ENCODE measurements at regions not wholly inside any gene's neighbourhood (a gene's known extent, or its start where the extent isn't known, plus 50 kb on each side); places are given as distances from the start of the nearest gene placed in this dataset.

GRCh38 chr20:6651561-6651960 is 115.9 kb upstream of the BMP2 start:
- Histone ChIP-seq H3K4me1 (ENCODE audit: insufficient read depth, poor library complexity, severe bottlenecking) (peaks cover 32% of the 10 kb centered on the region), H3K36me3 (ENCODE audit: low read depth) (no peaks in the 10 kb centered on the region), H3K27me3 (ENCODE audit: insufficient read depth, poor library complexity, severe bottlenecking) (no peaks in the 10 kb centered on the region), H3K9me3 (ENCODE audit: severe bottlenecking) (no peaks in the 10 kb centered on the region), H3K27ac (ENCODE audit: poor library complexity, severe bottlenecking) (peak overlapping the region; percentile 29), H3K4me3 (ENCODE audit: severe bottlenecking) (no peak overlapping the region)
- no peak for ATAC-seq (ENCODE audit: low read depth)
- TF ChIP-seq, protein P1, sequence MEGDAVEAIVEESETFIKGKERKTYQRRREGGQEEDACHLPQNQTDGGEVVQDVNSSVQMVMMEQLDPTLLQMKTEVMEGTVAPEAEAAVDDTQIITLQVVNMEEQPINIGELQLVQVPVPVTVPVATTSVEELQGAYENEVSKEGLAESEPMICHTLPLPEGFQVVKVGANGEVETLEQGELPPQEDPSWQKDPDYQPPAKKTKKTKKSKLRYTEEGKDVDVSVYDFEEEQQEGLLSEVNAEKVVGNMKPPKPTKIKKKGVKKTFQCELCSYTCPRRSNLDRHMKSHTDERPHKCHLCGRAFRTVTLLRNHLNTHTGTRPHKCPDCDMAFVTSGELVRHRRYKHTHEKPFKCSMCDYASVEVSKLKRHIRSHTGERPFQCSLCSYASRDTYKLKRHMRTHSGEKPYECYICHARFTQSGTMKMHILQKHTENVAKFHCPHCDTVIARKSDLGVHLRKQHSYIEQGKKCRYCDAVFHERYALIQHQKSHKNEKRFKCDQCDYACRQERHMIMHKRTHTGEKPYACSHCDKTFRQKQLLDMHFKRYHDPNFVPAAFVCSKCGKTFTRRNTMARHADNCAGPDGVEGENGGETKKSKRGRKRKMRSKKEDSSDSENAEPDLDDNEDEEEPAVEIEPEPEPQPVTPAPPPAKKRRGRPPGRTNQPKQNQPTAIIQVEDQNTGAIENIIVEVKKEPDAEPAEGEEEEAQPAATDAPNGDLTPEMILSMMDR (IDR thresholded peaks at IDR 0.05; ENCODE audit: poor library complexity, severe bottlenecking) = no peak
- no peak for DNase-seq (ENCODE audit: low spot score)

DNA sequence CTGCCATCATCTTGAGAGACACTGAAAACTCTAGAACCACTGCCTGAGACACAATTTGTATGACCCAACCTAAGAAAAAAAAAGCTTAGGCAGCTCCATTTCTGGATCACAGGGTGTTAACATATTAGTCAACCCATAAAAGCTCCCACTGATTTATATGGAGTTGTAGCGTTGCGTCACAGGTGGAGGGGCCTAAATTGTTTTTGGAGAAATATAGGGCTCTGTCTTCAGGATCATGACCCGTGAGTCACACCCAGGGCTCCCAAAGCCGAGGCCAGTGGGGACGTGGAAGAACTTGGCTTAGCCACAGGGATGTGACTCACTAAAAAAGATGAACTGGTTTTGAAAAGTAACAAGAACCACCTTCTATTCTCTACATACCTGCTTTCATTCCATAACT is 116.5 kb upstream of the BMP2 start:
- H3K36me3 ChIP-seq (ENCODE audit: low read depth) = no peaks in the 10 kb centered on the region
- H3K4me3 ChIP-seq (ENCODE audit: severe bottlenecking) = no peak overlapping the region
- ATAC-seq (ENCODE audit: low read depth) (peak; percentile 87), DNase-seq (ENCODE audit: low spot score) (peak; percentile 94)
- no peaks in the 10 kb centered on the region for H3K9me3 ChIP-seq (ENCODE audit: severe bottlenecking)
- H3K27ac ChIP-seq (ENCODE audit: poor library complexity, severe bottlenecking) = peak overlapping the region; percentile 29
- no peaks in the 10 kb centered on the region for H3K27me3 ChIP-seq (ENCODE audit: insufficient read depth, poor library complexity, severe bottlenecking)
- TF ChIP-seq, protein P1 (IDR thresholded peaks at IDR 0.05; ENCODE audit: poor library complexity, severe bottlenecking) = no peak
- H3K4me1 ChIP-seq (ENCODE audit: insufficient read depth, poor library complexity, severe bottlenecking) = peaks cover 32% of the 10 kb centered on the region

DNA sequence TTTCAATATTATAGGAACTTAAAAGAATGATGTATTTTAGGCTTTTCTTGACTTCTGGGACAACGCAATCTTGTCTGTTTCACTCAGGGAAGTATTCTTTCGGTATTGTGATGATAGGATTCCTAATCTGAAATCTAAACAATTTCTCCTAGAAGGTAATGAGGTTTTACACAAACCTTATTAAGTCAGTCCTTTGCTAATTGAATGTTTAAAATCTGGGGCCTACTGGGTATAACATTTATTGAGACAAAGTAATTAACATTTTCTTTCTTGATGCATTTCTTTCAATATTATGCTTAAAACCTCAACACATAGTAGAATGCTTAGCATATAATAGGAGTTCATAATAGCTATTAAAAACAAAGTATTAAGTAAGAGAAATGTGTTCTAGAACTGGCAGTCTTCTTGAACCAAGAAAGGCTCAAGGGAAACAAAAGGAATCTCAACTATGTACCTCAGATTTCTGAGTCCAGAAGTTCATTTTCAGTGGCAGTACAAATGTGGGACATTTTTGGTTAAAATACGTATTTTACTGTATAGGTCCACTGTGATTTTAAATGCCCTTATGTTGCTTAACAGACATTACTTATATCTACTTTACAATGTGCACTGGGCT is 121.4 kb upstream of the BMP2 start:
- ATAC-seq (ENCODE audit: low read depth) = no peak
- Histone ChIP-seq H3K27me3 (ENCODE audit: insufficient read depth, poor library complexity, severe bottlenecking) (no peaks in the 10 kb centered on the region), H3K4me1 (ENCODE audit: insufficient read depth, poor library complexity, severe bottlenecking) (peaks cover 9% of the 10 kb centered on the region), H3K36me3 (ENCODE audit: low read depth) (no peaks in the 10 kb centered on the region), H3K4me3 (ENCODE audit: severe bottlenecking) (no peak overlapping the region), H3K27ac (ENCODE audit: poor library complexity, severe bottlenecking) (no peak overlapping the region), H3K9me3 (ENCODE audit: severe bottlenecking) (no peaks in the 10 kb centered on the region)
- no peak for DNase-seq (ENCODE audit: low spot score)
- TF ChIP-seq, protein P1 (IDR thresholded peaks at IDR 0.05; ENCODE audit: poor library complexity, severe bottlenecking) = no peak

GRCh38 chr20:6644813-6645628 is 122.5 kb upstream of the BMP2 start:
- no peaks in the 10 kb centered on the region for H3K36me3 ChIP-seq (ENCODE audit: low read depth)
- H3K4me3 ChIP-seq (ENCODE audit: severe bottlenecking) = no peak overlapping the region
- DNase-seq (ENCODE audit: low spot score) (no peak), ATAC-seq (ENCODE audit: low read depth) (no peak)
- TF ChIP-seq, protein P1 (IDR thresholded peaks at IDR 0.05; ENCODE audit: poor library complexity, severe bottlenecking) = no peak
- no peaks in the 10 kb centered on the region for H3K9me3 ChIP-seq (ENCODE audit: severe bottlenecking)
- no peak overlapping the region for H3K27ac ChIP-seq (ENCODE audit: poor library complexity, severe bottlenecking)
- H3K4me1 ChIP-seq (ENCODE audit: insufficient read depth, poor library complexity, severe bottlenecking) = no peaks in the 10 kb centered on the region
- no peaks in the 10 kb centered on the region for H3K27me3 ChIP-seq (ENCODE audit: insufficient read depth, poor library complexity, severe bottlenecking)

DNA sequence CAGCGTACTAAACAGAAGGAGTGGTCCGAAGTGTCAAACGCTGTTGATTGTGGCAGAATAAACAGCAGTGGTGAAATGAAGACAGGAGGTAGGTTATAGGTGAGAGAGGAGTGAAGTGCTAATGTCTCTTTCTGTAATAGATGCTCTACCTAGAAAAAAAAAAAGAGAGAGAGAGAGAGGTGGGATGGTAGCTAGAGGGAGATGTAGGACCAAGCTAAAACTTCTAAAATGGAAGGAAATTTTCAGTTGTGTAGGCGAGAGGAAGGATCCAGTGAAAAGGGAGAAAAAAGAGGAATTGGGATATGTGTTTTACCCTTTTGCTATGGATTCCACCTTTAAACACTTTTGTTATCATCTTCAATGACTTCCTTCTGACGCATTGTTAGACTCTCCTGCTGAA is 126.5 kb upstream of the BMP2 start:
- Histone ChIP-seq H3K4me3 (ENCODE audit: severe bottlenecking) (no peak overlapping the region), H3K27me3 (ENCODE audit: insufficient read depth, poor library complexity, severe bottlenecking) (no peaks in the 10 kb centered on the region), H3K36me3 (ENCODE audit: low read depth) (no peaks in the 10 kb centered on the region), H3K27ac (ENCODE audit: poor library complexity, severe bottlenecking) (no peak overlapping the region), H3K4me1 (ENCODE audit: insufficient read depth, poor library complexity, severe bottlenecking) (no peaks in the 10 kb centered on the region), H3K9me3 (ENCODE audit: severe bottlenecking) (no peaks in the 10 kb centered on the region)
- TF ChIP-seq, protein P1 (IDR thresholded peaks at IDR 0.05; ENCODE audit: poor library complexity, severe bottlenecking) = no peak
- DNase-seq (ENCODE audit: low spot score) (no peak), ATAC-seq (ENCODE audit: low read depth) (no peak)

Data from RWPE2 (cell line).